ENCODE measurements at regions not wholly inside any gene's neighbourhood (a gene's known extent, or its start where the extent isn't known, plus 50 kb on each side); places are given as distances from the start of the nearest gene placed in this dataset.

GRCh38 chr2:38475567-38475881 lies 98.5 kb upstream of the ATL2 start:
- WGBS, 5 donors = 85 to 95% (median 89%) methylated on average over 3 of the region's 3 CpGs
- Histone ChIP-seq H3K4me3 (no peak overlapping the region), H3K4me1 (peaks cover 0 to 14% (median 4%) of the 10 kb centered on the region in 4 donors), H3K27me3 (no peaks in the 10 kb centered on the region), H3K36me3 (peaks cover 0 to 5% (median 0%) of the 10 kb centered on the region in 4 donors), H3K9me3 (peaks cover 3 to 8% (median 7%) of the 10 kb centered on the region in 4 donors), H3K27ac (no peak overlapping the region)
- intact Hi-C loops (cut with DNase I; ENCODE audit: low total_unique reads) = no loop called here
- DNase-seq = no peak
- TF ChIP-seq POLR2A (IDR thresholded peaks at IDR 0.05) = no peak
- TF ChIP-seq, protein P1, sequence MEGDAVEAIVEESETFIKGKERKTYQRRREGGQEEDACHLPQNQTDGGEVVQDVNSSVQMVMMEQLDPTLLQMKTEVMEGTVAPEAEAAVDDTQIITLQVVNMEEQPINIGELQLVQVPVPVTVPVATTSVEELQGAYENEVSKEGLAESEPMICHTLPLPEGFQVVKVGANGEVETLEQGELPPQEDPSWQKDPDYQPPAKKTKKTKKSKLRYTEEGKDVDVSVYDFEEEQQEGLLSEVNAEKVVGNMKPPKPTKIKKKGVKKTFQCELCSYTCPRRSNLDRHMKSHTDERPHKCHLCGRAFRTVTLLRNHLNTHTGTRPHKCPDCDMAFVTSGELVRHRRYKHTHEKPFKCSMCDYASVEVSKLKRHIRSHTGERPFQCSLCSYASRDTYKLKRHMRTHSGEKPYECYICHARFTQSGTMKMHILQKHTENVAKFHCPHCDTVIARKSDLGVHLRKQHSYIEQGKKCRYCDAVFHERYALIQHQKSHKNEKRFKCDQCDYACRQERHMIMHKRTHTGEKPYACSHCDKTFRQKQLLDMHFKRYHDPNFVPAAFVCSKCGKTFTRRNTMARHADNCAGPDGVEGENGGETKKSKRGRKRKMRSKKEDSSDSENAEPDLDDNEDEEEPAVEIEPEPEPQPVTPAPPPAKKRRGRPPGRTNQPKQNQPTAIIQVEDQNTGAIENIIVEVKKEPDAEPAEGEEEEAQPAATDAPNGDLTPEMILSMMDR (IDR thresholded peaks at IDR 0.05) = no peak
- no peak for TF ChIP-seq POLR2AphosphoS5 (IDR thresholded peaks at IDR 0.05)
- no peak for TF ChIP-seq EP300 (IDR thresholded peaks at IDR 0.05)

DNA sequence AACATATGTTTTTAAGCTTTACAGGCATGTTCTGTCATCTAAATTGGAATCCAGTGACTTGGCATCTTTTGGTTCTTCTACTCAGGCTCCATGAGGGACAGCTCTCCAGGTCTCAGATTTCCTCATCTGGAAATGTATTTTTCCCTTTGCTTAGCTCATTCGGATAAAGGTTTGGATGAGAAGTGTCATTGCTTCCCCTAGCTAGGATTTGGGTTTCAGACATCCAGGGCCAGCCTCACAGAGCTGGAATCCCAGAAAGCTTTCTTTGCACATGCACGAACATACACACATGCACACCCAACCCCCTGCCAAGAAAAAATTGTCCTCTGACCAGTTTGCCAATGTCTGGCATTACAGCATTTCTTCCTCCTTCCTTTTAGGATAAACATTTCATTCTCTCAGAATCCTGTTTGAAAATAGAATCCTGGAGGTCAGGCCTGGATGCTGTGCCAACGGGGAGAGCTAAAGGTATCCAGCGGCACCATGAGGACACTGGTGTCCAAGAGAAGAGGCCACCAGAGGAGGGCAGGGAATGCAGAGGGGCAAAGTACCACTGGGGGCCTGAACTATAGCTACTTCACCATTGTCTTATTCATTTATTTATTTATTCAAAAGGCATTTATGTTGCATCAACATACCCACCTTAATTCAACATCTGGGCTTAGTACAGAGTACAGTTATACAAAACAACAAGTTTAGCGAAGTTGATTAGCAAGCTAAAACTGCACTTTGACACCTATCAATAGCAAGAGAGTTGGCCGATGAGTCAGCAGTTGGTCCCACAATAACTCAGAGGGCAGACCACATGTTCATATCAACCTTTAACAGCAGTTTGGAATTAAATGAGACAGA lies 97.9 kb upstream of the ATL2 start:
- TF ChIP-seq, protein P1 (IDR thresholded peaks at IDR 0.05) = no peak
- no peak for TF ChIP-seq POLR2AphosphoS5 (IDR thresholded peaks at IDR 0.05)
- TF ChIP-seq EP300 (IDR thresholded peaks at IDR 0.05) = no peak
- TF ChIP-seq POLR2A (IDR thresholded peaks at IDR 0.05) = no peak
- Histone ChIP-seq H3K4me3 (no peak overlapping the region), H3K27ac (peak overlapping the region in 1 of 5 donors; percentile 15), H3K9me3 (peaks cover 0 to 2% (median under 1%) of the 10 kb centered on the region in 4 donors), H3K36me3 (no peaks in the 10 kb centered on the region), H3K4me1 (peaks cover 0 to 20% (median 6%) of the 10 kb centered on the region in 4 donors), H3K27me3 (no peaks in the 10 kb centered on the region)
- DNase-seq = no peak
- 70 to 76% (median 73%) methylated on average over 6 of the region's 6 CpGs for WGBS, 5 donors
- intact Hi-C loops (cut with DNase I; ENCODE audit: low total_unique reads) = no loop called here

- WGBS, 5 donors = 52 to 78% (median 60%) methylated on average over 3 of the region's 3 CpGs
- Histone ChIP-seq H3K9me3 (no peaks in the 10 kb centered on the region), H3K27me3 (no peaks in the 10 kb centered on the region), H3K4me3 (no peak overlapping the region), H3K4me1 (peaks cover 0 to 29% (median 10%) of the 10 kb centered on the region in 4 donors), H3K36me3 (no peaks in the 10 kb centered on the region), H3K27ac (peak overlapping the region in 1 of 5 donors; percentile 15)
- intact Hi-C loops (cut with DNase I; ENCODE audit: low total_unique reads) = no loop called here
- no peak for DNase-seq
- no peak for TF ChIP-seq POLR2AphosphoS5 (IDR thresholded peaks at IDR 0.05)
- no peak for TF ChIP-seq EP300 (IDR thresholded peaks at IDR 0.05)
- TF ChIP-seq POLR2A (IDR thresholded peaks at IDR 0.05) = no peak
- TF ChIP-seq, protein P1 (IDR thresholded peaks at IDR 0.05) = no peak
Observed at GRCh38 chr2:38474021-38474456, 97.0 kb upstream of the ATL2 start.

DNA sequence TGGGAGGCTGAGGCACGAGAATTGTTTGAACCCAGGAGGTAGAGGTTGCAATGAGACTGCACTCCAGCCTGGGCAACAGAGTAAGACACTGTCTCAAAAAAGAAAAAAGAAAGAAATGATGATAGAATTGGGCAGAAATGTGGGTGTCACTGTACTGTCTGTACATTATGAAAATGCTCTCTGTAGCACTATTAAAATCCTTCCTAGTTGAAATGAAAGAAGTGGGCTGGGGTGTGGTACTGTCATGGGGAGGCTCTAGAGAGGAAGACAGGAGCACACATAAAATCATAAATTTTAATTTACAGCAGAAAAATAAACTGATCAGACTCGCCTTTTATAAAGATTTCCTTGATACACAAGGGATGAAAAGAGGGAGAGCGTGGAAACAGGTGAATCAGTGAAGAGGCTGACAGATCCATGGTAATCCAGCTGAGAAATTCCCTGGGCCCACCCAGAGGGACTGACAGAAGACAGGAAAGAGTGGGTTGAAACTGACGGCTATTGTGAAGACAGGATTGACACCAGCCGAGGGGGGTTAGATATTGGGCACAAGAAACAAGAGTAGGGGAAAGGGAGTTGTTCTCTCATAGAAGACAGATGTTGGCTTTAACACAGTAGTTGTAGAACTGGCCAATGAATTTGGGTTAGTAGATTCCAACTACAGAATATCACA lies 96.4 kb upstream of the ATL2 start:
- H3K4me1 ChIP-seq = peaks cover 0 to 30% (median 10%) of the 10 kb centered on the region in 4 donors
- no peaks in the 10 kb centered on the region for H3K36me3 ChIP-seq
- intact Hi-C loops (cut with DNase I; ENCODE audit: low total_unique reads) = no loop called here
- no peak for DNase-seq
- TF ChIP-seq POLR2A (IDR thresholded peaks at IDR 0.05) = no peak
- TF ChIP-seq POLR2AphosphoS5 (IDR thresholded peaks at IDR 0.05) = no peak
- H3K9me3 ChIP-seq = no peaks in the 10 kb centered on the region
- no peak overlapping the region for H3K27ac ChIP-seq
- WGBS, 5 donors = 71 to 86% (median 83%) methylated on average over 5 of the region's 5 CpGs
- no peaks in the 10 kb centered on the region for H3K27me3 ChIP-seq
- H3K4me3 ChIP-seq = no peak overlapping the region

Measured in stomach (tissue), 8 donors.